HG03280 (cell line): ENCODE measurements at regions not wholly inside any gene's neighbourhood (a gene's known extent, or its start where the extent isn't known, plus 50 kb on each side); places are given as distances from the start of the nearest gene placed in this dataset.

Experiments used
- ATAC-seq: cut with Tn5 transposase; IDR thresholded peaks from one replicate; pipeline ENCODE4 v1.9.1; 2021; ENCODE audit warnings: mild to moderate bottlenecking, moderate library complexity; ENCODE audit not compliant: unreplicated experiment

GRCh38 chr9:121598965-121599871, 52.2 kb upstream of the DAB2IP start:
- ATAC-seq, result no peak

- ATAC-seq, result no peak
Measured at GRCh38 chr9:121599872-121600585, 51.4 kb upstream of the DAB2IP start.

GRCh38 chr9:121601194-121601593, 50.2 kb upstream of the DAB2IP start:
- no peak for ATAC-seq
